NCI-H1417 (cell line): ENCODE measurements at regions not wholly inside any gene's neighbourhood (a gene's known extent, or its start where the extent isn't known, plus 50 kb on each side); places are given as distances from the start of the nearest gene placed in this dataset.
A peak's percentile ranks its signal among the peaks of the same experiment; 100 is the strongest.
"Not testable (repeated sequence)": the region's sequence is repeated elsewhere in the genome, so short reads cannot be mapped to it uniquely, and the experiment has no call there.

Experiments used
- DNase-seq, 3 experiments: peaks; one replicate each; lab custom pipeline; 2025; lab: John Stamatoyannopoulos, UW

DNA sequence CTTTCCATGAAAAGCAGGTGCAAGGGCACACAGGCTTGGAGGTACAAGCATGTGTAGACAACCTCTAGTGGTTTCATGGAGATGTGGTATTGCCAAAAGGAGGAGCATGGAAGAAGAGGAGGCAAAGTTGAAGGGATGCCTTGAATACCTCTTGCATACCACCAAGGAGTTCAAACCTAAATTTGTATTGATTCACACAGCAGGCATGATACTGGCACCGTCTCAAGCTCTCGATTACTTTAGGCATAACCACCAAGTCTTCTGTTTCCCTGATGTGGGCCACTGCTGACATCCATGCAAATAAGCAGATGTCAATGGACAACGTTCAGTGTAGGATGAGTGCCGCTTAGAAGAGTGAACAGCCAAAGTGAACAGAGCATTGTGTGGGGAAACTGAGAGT is 87.1 kb downstream of the SCN11A start:
- DNase-seq, result no peak

DNA sequence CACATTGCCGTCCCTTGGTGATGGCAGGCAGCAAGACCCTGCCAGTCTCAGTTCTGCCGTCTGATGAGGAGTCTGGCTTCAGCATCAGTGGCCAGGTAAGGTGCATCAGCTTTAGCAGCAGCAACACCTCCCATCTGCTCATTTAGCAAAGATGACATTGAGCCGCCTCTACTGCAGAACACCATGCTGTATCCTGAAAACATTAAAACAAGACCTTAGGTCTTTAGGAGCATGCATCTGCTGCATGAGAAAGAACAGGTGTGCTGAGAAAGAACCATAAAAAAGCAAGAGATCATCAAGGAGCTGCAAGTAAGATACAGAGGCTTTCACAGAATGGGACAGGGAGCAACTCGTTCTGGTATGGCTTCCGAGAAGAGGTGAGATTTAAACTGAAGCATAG is 87.5 kb downstream of the SCN11A start:
- DNase-seq, result no peak

DNA sequence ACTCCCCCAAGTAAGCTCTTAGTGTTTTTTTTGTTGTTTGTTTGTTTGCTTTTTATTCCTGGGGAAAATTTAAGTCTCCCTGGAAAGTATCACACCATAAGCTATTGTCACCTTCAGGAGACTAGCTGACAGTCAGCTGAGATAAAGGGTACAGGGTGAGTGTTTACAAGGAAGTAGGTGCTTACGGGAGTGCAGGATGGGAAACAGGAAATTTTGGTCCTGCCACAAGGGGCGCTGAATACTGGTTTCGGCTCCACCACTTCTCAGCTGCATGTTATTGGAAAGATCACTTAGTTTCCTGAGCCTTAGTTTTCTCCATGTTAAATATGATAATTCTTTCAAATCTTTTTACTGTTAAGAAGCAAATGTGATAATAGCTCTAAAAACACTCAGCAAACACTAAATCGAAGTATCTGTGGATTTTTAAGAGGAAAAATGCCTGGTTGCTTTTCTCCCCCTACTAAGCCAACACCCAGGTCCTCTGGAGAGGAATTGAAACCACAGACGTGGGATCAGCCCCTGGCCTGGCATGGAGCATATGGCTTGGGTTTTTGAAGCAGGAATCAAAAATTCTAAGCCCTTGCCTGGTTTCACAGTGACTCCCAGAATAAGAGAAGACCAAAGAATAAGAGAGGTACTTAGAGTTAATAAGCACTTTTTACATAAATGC is 90.7 kb downstream of the SCN11A start:
- peak; percentile 36 to 80 (median 55) for DNase-seq

DNA sequence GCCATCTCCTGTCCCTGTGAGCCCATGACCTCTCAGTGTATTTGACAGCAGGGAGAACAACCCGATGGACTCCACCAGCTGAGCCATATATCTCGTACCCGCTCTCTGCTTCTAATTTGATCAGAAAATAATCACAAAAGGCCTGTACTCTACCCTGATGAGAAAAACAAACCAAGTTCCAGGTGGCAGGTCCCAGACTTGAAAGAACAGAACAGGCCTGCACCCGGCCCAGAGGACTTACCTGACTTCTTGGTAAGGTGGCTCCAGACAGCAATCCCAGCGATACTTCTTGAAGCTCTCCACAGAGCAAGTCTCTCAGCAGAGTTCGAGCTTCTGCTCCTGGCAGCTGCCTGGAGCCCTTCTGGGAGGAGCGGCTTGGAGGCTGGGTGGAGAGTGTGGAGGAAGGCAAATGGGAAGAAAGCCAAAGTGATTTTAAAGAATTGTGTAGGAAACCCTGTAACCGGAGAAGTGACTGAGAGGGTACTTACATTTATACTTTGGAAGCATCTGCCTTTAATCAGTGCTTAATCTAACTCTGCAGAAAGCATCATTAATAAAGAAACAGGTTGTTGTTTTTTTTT is 91.6 kb downstream of the SCN11A start:
- DNase-seq, result no peak

DNA sequence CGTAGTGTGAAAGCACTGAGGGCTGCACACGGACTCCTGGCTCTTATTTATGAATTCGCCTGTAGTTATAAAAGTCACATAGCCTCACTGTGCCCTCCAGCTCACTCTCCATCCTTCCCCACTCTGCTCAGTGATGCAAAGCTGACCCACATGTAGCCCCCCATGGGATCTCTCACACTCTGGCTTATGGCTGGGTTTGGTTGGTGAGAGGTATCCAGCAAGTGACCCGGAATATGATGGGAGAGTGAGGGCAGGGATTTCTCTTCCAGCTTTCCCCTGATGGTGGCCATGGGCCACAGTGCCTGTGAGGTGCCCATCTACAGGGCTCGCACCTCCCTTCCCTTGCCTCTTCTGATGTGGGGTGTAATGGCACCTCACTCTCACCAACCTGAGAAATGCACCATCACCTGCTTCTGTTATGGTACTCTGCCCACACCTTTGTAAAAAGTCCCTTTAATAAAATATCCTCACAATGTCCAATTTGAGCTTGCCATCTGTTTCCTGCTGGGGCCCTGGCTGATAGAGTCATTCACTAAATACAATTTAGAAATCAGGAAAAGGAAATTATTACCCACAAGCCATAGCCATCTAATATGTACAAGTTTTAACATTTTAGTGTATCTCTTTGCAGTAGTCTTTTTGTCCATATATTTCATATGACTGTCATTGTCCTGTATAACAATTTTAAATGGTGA is 93.6 kb downstream of the SCN11A start:
- no peak for DNase-seq

DNA sequence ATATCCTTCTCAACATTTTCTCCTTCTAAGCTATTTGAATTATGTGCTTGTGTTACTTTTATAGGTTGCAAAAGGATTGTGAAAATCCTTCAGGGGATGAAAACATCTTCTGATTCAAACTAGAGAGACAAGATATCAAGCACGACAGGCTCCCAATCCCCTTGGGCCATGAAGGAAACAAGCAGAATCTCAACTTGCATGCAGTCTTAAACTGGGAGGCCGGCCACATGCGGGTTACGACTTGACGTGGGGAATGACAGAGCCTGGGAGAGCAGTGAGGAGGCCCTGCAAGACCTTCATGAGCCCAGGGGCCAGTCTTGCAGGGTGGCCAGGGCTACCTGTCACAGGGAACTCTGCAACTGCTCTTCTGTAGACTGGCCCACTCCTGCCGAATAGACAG is 94.4 kb downstream of the SCN11A start:
- DNase-seq, result no peak

DNA sequence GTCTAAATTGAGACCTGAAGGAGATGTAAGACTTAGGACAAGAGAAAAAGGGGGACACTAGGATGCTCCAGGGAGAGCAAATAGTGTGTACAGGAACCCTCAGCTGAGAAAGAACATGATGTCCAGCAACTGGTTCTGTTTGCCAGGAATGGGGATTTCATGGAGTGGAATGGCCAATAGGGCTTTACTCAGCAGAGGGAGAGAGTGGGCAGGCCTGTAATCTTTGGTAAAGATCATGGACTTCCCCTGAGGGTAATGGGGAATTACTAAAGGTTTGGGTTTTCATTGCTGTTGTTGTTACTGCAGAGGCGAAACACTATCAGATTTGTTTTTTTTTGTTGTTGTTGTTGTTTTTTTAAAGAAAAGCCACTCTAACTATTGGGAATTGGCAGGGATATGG is 99.0 kb downstream of the SCN11A start:
- DNase-seq, result no peak

DNA sequence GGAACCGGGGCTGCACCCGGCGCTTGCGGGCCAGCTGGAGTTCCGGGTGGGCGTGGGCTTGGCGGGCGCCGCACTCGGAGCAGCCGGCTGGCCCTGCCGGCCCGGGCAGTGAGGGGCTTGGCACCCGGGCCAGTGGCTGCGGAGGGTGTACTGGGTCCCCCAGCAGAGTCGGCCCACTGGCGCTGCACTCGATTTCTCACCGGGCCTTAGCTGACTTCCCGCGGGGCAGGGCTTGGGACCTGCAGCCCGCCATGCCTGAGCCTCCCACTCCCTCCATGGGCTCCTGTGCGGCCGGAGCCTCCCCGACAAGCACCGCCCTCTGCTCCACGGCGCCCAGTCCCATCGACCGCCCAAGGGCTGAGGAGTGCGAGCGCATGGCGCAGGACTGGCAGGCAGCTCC is 100.6 kb downstream of the SCN11A start:
- DNase-seq, result not testable (repeated sequence)

DNA sequence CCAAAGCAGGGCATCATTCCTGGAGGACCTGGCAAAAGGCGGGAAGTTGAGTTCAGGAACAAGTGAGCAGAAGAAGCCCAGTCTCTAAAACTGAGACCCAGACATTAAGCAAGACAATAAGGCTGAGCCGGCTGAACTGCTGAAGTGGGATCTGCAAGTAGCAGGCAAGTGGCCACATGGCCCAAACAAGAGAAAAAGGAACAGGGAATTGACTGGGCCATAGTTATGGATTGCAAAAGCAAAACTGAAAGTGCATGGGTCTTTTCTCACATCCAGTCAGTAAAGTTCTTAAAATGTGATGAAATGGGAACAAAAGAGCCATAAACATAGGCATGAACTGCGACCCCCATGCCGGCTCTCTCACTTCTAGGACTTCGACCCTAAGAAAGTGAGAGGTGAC is 101.2 kb downstream of the SCN11A start:
- no peak for DNase-seq

DNA sequence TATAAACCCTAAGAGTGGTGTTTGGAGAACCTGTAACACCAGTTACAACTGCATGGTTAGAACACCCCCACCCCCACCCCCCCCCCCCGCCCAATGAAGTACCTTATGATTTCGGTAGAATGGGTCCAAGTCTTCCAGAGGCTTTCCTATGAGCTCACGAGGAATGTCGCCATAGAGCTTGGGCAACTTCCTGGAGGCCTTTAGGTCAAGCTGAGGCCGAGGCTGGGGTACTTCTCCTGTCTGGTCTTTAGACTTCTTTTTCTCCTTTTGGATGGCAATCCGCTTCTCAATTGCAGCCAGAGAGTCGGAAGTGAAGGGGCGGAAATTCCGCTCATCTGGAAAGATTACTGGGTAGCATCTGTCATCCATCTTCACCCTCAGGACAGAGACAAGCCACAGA is 101.8 kb downstream of the SCN11A start:
- no peak for DNase-seq

DNA sequence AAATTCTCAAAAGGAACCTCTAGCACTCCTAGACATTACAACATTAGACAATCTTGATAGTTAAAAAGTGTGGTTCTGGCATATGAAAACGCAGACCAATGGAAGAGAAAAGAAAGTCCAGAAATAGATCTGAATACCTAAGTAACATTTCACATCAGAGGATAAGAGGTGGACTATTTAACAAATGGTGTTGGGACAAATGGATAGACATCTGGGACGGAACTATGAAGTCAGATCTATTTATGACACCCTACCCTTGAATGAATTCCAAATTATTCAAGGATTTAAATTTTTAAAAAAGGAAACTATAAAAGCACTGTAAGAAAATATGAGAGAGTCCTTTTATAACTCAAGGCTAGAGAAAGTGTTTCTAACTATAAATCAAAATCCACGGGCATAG is 111.3 kb downstream of the SCN11A start:
- DNase-seq, result no peak

DNA sequence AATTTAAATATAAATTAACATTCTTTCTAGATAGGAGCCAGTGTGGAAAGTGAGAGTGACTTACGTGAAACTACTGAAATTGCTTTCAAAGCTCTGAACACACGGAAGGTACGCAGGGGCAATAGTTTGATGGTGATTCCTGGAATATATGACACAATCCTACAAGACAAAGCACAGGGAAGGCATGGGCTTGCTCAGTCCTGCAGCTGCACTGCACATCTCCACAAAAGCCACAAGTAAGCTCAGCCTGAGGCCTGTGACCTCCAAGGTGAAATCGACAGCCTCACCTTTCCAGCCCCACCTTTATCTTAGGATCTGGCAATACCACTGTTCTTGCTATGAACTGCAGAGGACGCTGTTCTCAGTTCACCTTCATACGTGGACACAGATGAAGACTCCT is 109.3 kb upstream of the SCN10A start:
- DNase-seq, result no peak

DNA sequence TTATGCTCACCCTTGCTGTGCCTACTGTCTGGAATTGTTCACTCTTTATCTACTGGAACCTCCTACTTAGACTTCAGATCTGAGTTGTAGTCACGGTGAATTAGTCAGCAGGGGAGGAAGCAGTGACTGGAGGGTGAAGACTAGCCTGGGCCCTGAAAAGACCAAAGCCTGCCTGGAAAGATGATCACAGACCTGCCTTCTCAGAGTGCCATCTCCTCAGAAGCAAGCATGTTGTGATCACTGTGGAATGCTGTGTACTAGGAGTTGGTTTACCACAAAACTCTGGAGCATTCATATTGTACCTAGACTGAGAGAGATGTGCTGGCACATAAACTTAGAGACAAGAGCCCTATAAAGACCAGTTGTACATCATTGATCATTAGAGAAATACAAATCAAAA is 100.7 kb upstream of the SCN10A start:
- DNase-seq, result no peak

DNA sequence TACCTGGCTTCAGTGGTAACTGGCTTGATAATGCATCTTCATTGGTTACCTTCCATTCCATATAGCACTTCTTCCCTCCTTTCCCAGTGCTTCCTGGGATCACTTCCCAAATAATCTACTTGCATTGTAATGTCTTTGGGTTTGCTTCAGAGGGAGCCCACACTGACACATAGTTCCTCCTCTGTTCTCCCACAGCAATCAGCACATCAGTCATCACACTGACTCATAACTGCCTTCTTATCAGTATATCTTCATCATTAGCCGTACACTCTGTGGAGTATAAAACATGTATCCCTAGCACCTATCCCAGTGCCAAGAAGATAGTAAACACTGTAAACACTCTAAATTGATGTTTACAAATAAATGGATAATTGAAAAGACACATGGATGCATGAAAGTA is 91.4 kb upstream of the SCN10A start:
- no peak for DNase-seq

DNA sequence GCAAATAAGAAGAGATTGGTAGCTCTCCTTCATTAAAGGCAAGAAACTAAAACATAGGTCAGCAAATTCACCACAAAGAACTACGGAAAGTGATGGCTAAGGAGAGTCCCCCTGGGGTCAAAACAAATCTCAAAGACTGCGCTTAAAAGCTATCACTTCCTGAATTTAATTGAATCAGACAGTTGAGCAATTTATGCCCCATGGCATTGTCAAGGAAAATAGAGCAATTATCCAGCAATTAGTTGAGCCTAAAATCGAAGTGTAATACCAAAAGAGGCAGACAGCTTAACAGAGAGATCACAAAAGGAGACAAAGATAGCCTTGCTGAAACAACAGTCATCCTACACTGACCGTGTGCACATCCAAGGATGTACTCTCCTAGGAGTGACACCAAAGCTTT is 74.4 kb upstream of the SCN10A start:
- DNase-seq, result peak in 2 of 3 experiments; percentile 1 to 44

DNA sequence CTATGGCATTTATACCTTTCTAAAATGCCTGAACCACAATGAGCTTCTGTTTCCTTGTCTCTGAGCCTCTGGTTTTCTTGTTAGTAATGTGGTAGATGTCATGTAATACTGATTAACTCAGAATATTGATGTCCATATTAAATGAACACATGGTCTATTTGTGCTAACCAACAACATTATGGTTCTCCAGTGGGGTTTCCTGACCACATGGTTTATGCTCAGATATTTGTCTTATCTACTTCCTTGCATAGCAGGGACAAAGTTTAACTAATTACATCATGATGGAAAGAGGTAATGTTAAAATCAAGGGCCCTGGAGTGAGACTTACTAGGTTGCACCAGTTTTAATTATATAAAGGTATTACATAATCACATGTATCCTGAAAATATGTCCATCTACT is 62.6 kb upstream of the SCN10A start:
- DNase-seq, result no peak
